ENCODE measurements at regions not wholly inside any gene's neighbourhood (a gene's known extent, or its start where the extent isn't known, plus 50 kb on each side); places are given as distances from the start of the nearest gene placed in this dataset.

DNA sequence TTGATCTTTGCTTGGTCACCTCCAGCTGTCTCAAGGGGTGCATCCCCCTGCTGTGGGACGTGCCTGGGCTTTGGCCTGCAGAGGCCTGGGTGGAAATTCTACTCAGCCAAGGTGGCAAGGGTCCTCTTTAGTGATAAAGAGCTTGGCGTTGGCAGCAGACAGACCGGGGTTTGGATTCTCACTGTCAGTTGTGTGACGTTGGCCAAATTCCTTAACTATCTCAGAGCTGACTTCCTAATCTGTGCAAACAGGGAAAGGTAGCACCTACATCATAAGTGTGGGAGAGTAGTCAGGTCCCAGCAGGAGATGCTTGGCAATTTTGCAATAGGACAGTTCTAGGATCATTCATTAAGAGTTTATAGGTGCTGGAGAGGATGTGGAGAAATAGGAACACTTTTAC is 154.3 kb upstream of the GSC start:
- no peak for DNase-seq

DNA sequence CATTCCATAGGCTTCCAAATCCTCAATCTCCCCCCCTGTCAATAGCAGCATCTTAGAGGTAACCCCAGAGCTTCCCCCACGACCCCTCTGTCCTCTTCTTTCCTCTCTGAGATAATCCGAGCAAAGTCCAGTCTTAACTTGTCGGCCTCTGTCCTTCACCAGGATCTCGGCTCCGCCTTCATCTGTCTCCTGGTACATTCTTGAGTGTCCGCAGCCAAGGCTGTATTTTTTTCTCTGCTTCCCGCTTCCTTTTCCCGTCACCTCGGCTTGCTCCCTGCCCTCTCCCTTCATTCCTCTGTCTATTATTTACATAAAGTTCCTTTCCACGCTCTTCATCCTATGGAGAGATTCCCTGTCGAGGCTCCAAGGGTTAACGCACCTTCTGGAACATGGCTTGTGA is 153.9 kb upstream of the GSC start:
- DNase-seq: no peak

DNA sequence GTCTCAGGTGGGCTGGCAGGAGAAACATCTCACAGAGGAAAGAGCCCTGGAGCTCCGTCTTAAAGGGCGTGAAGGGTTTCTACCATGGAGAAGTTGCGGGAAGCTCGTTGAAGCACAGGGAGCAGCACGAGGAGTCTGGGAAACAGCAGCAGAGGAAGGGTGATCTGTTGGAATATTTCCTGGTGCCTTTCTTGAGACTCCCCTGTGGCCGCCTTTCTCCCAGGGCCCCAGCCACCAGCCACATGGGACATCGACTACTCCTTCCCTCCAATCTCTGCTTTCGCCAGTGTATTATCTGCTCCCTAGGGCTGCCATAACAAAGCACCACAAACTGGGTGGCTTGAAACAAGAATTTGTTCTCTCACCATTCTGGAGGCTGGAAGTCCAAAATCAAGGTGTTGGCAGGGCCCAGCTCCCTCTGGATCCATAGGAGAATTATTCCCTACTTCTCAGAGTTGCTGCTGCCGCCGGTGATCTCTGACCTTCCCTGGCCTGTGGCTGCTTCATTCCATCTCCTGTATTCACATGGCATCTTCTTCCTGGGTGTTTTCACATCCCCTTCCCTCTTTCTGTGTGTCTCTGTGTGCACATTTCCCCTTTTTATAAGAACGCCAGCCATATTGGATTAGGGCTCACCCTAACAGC is 152.8 kb upstream of the GSC start:
- no peak for DNase-seq

DNA sequence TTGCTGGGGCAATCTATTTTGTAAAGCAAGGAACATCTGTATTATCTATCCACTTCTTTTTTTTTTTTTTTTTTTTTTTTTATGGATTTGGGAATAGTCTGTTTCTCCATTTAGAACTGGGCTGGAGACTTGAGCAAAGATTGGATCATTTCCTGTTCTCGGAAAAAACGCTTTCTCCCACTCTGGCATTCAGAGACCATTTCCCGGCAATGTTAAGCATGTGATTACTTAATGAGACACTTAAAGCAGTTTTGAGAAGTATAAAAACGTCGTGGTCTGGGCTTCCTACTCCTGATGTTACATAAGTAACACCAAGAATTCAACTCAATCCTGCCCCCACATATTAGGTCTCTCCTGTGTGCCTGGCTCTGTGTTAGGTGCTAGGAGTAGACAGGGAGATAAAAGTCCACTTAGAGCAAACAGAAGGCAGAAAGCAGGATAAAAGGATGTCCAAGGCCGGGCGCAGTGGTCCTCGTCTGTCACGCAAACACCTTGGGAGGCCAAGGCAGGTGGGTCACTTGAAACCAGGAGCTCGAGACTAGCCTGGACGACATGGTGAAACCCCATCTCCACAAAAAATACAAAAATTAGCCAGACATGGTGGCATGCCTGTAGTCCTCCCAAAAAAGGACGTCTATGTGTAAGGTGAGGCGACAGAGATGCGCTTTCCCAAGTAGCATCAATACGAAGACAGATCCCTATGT is 152.1 kb upstream of the GSC start:
- DNase-seq: no peak

DNA sequence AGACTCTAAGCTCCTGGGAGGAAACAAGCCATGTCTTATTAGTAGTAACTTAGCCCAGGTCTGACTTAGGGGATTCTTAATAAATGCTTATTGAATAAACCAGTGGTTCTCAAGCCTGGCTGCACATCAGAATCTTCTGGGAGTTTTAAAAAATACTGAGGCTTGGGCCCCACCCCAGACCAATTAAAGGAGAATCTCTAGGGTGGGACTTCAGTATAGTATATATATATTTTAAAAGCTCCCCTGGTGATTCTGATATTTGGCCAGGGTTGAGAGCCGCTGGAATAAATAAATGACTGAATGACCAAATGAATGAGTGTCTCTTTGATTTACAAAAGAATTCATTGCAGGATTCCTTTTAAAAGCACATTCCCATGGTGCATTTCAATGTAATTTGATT is 151.5 kb upstream of the GSC start:
- DNase-seq: no peak

DNA sequence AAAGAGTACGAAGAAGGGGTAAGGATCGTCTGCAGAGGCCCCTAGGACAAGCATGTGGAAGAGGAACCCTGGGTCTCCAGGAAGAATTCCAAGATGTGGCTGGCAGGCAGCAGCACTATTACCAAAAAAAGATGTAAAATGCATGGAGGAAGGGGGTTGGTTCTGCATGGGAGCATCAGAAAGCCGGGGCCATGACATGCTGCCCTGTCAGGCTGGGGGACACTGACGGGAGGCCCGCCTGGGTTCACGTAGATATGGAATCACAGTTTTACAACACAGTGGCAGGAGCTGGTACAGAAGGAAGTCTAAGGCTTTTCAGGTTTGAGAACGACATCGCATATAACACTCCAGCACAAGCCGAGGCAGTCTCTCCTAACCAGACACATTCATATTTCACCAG is 150.0 kb upstream of the GSC start:
- no peak for DNase-seq

DNA sequence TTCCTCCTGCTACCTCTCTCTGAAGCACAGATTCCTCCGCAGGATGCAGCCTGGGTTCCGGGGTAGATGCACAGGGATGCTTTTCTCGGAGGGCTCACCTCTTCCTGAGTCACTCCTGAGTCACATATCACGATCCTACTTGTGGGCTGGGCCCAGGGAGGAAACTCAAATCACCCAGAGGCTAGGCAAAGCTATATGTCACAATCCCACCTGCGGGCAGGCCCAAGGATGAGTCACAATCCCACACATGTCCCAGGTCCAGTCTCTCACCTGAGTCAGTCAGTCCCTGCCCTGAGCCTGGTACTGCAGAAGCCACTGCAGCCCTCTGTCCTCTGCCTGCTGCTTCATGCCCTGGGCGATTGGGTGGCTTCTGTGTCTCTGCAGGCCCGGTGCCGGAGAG is 149.0 kb upstream of the GSC start:
- no peak for DNase-seq

DNA sequence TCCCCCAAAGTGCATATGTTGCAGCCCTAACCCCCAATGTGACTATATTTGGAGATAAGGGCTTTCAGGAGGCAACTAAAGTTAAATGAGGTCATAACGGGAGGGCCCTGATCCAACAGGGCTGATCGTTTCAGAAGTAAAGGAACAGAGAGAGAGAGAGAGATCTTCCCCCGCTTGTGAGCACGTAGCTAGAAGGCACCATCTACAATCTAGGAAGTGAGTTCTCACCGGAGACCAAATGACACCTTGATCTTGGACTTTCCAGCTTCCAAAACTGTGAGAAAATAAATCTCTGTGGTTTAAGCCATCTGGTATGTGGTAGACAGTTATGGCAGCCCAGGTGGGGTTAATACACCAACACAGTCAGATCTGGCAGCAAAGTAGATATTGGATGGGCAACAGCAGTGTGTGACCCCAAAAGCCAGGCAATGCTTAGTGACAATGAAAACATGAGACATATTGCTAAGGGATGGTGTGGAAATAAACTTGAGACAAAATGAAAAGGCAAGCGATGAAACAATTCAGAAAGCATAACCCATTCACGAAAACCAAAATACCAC is 147.2 kb upstream of the GSC start:
- no peak for DNase-seq

DNA sequence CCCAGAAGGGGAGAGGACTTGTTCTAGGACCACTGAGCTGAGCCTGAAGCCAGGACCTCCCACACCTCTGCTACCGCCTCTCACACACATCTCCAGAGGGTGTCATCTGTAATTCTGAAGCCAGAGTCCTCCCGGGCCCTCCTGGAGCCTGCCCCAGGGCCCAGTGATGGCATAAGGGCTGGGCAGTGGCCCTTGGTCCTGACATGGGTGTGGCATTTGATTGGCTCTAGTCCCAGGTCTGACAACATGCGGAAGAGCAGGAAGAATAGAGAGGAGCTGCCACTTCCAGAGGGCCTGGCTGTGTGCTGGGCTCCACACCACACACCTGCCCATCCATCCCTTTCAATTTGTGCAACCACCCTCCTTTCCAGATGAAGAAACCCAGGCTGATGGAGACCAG is 144.3 kb upstream of the GSC start:
- no peak for DNase-seq

DNA sequence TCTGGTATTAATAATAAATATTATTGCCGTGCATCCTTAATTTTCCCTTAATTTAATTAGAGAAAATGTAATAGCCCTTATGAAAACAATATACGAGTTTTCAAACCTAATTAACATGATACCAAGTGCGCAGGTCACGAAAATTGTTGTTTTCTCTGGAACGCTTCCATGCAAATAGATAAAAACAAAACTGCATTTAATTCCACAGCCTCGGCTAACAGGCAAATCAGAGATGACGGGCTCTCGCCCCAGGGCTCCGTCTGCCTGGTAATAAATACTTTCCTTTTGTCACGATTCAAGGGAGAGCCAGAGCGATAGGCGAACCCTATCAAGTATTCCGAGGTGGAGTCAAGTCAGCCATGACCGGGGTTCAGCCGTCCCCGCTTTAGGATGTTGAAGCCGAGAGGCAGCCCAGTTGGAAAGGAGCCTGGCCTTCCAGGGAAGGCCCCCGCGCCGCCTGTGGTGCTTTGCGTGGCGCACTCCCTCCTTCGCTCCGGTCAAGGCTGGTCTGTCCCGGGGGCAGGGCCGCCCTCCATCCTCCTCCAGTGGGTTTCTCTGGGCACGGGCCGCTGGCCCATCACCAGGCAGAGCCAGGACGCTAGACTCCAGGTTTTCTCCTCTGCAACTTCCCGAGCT is 137.8 kb upstream of the GSC start:
- DNase-seq: peak in 6 of 56 donors; percentile 6 to 29 (median 16)

DNA sequence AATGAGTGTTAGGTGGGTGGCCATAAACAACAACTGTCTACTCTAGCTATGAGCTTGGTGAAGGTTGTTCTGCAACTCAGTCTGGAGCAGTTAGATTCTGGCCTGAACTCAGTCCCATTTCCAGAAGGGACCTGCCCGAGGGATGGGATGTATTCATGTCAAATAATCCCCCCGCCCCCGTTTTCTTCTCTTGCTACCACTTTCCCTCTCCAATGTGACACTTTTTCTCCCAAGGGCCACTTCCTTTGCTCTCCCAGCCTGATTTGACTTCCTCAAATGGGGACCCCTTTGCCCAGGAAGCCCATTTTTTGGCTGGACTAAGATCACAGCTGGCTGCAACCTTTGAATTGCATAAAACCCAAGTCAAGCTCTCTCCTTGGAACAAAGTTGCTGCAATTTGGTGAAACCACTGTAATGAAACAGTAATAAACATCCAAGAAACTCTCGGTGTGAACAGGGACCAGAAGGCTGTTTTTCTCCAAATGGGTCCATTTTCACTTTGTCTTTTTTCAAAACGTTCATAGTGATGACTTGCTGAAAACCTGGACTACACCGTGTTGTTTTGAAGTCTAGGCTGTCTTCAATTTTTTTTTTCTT is 137.2 kb upstream of the GSC start:
- no peak for DNase-seq

DNA sequence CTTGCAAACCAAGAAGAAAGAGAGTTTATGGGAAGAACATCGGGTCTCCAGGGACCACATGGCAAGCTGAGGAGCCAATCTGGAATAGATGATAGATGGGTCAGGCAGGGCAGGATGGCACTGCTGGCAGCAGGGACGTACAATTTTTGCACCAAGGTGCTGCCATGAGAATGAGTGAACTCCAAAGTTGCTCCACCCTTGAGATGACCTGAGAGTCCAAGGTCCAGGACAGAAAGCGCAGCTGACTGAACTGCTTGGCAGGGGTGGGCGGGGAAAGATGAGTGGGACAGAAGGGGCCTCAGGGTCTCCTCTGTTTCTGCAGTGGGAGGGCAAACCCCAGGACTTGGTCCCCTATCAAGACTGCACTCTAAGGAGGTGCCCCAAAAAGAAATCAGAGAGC is 136.7 kb upstream of the GSC start:
- no peak for DNase-seq

DNA sequence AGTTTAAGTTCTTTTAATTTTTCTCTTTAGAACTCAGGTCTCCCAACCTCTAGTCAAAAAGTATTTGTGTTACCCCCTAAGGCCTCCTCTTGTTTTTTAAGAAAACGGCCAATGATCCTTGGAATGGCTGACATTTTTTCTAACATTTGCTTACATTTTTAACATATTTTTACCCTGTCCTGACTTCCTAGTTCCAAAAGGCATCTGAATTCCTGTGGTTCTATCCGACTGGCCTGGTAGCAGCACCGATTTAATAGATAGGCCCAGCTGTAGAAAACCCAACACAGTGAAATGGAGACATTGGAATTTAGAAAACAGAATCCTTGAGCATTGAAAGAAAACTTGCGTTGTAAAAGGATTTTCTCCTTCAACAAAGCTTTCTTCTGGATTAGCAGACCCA is 134.7 kb upstream of the GSC start:
- DNase-seq: no peak

DNA sequence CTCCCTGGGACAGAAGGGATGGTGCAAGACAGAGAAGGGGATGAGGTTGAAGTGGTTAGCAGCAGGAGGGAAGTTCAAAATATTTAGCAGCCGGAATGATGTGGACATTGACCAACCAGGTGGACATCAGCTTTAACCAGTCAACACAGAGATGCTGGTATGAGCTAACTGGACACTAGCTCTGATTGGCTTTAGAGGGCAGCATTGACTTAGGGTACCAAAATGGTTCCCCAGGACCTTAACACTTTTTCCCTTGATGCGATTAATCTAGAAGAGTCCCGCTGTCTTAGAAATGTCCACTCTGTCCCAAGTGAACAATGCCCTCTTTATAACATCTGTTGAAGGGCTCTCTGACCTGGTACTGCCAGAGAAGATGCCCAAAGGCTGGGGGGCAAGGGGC is 134.0 kb upstream of the GSC start:
- DNase-seq: no peak

DNA sequence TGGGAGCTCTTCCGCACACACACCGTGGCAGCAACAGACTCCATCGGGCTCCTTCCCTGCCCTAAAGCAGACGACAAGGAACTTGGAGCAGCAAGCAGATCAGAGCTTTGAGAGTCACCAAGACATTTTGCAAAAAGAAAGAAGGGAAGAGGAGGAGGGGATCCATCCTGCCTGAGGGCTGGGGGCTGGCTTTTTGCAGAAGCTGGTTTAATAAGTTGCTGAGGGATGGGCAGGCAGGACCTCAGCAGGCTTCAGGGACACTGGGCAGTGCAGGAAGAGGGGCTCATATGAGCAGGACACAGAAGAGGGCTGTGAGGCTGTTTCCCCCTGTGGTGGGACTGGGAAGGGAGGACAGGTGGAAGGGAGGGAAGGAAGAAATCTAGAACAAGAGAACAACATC is 133.4 kb upstream of the GSC start:
- no peak for DNase-seq

DNA sequence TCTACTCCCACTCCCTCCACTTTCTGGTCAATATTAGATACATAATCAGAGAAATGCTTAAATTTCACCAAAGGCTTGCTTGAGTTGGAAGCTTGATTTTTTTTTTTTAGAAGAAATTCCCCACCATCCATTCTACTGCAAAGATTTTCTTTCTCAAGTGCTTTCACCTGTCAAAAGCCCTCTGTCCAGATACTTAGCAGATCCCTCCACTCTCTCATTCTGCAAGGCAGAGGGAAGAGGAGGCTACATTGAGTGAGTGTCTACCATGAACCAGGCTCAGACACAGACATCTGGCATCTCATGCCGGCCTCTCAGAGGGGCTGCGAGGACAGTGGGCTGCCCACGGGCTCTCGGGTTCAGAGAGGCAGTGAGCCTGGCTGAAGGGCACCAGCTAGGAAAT is 127.6 kb upstream of the GSC start:
- DNase-seq: no peak

DNA sequence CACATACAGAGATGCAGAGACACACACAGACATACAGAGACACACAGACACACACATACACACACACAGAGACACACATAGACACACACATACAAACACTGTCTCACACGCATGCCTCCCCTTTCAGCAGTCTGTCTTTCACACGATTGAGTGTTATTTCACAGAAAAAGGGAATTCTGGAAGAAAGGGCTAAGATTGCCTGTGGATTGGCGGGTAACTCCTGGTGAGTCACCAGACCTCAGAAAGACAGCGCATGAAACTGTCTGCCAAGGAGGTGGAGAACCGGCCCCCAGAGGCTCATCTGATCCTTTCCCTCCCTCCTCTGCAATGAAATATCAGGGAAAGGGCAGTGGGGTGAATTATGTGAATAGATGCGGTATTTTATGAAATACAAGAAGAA is 127.2 kb upstream of the GSC start:
- no peak for DNase-seq

DNA sequence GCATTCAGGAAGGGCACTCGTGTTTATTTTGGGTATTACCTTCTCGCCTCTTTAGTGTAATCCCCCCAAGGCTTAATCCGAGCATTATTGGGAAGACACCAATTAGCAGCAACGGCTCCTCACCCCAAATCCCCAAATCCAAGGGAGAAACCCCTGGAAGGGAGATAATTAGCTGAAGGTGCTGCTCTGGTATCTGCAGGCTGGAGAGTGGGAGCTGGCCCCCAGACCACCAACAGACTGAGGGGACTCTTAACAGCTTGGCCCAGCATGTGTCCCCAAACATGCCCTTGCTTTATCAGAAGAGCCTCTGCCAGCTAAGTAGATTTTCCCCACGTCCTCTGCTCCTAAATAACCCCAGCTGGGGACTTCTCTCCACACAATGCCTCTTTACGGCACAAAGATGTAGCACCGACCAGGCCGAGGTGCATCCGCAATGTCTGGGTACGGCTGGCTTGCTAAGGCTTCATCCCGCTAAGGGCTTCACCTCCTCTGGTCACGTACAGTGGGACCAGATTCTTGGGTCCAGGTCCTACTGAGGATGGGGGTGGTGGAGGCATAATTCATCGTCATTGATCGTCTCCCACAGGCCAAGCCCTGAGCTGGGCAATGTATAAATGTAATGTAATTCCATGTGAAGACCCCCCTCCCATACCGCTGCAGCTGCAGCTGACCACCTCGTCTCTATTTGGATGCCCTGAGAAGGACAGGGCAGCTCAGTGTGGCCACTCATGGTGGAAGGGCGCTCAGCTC is 123.7 kb upstream of the GSC start:
- no peak for DNase-seq

DNA sequence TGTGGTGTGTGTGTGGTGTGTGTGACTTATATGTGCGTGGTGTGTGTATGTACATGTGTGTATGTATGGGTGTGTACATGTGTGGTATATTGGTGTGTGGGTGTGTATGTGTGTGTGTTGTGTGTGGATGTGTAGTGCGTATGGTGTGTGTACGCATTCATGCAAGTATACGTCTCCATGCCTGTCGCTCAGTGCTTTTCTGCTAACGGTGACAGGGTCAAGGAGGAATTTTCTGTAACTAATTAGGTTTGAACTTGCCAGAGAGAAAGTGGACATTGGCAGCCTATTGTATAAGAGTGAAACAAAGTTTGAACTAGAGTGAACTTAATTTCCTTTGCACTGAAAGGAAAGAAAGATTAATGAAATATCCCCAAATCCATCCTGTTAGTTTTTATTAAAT is 120.9 kb upstream of the GSC start:
- DNase-seq: no peak

DNA sequence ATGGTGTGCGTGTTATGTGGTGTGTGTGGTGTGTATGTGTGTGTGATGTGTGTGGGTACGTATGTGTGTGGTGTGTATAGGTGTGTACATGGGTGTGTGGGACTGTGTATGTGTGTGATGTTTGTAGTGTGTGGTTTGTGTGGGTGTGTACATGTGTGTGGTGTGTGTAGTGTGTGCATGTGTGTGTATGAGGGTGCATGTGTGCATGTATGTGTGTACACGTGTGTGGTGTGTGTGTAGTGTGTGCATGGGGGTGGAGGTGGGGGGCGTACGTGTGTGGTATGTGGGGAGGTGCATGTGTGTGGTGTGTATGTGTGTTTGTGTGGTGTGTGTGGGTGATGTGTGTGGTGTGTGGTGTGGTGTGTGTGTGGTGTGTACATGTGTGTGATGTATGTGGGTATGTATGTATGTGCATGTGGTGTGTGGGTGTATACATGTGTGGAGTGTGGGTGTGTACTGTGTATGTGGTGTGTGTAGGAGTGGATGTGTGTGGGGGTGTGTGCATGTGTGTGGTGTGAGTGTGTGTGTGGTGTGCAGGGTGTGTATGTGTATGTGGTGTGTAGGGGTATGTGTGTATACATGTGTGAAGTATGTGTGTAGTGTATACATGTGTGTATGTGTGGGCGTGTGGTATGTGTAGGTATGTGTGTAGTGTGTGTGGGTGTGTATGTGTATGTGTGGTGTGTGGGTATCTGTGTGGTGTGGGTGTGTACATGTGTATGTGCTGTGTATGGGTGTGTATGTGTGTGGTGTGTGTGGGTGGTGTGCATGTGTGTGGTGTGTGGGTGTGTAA is 119.8 kb upstream of the GSC start:
- no peak for DNase-seq

DNA sequence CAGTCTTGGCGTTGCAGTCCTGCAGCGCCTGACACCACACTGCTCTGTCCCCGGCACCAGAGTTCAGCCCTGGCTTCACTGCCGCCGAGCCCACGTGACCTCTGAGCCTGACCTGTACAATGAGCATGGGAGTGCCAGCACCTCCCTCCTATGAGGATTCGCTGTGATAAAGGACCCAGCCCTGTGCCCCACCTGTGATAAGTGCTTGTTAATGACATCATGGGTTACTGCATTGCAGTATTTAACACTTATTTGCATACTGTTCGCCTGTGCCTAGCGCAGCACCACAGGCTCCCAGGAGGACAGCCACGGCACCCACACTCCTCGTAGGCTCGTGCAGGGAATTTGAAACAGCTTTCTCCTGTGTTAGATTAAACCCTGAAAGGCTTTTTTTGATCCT is 118.2 kb upstream of the GSC start:
- DNase-seq: no peak
